GM23338 (cell line): ENCODE measurements at regions not wholly inside any gene's neighbourhood (a gene's known extent, or its start where the extent isn't known, plus 50 kb on each side); places are given as distances from the start of the nearest gene placed in this dataset.

Source experiments
- ATAC-seq: fragments of 200-7000 bp; cut with Tn5 transposase; 3 replicates; pipeline ENCODE4 v1.9.1; 2020
- DNase-seq: peaks from one replicate; pipeline ENCODE4 v3.0.0-alpha.2; 2015; ENCODE audit warnings: low spot score
- H2AFZ ChIP-seq: fragments of 200-600 bp; sonication (generic); 2 replicates; pipeline ENCODE4 v1.8.0; 2016; ENCODE audit warnings: antibody characterized with exemption, mild to moderate bottlenecking, moderate library complexity
- H3F3A ChIP-seq: fragments of 200-600 bp; sonication (generic); replicated peaks from 2 replicates; pipeline ENCODE4 v1.8.0; 2017; ENCODE audit warnings: antibody characterized with exemption, mixed run types, low read depth
- H3K27ac ChIP-seq: fragments of 200-600 bp; sonication (generic); 2 replicates; pipeline ENCODE4 v1.6.1; 2016; ENCODE audit warnings: low read depth
- H3K27me3 ChIP-seq: fragments of 200-600 bp; sonication (generic); 2 replicates; pipeline ENCODE4 v1.8.0; 2016; ENCODE audit warnings: mild to moderate bottlenecking, mixed run types, moderate library complexity; ENCODE audit not compliant: insufficient read depth
- H3K36me3 ChIP-seq: fragments of 200-600 bp; sonication (generic); 2 replicates; pipeline ENCODE4 v1.8.0; 2016; ENCODE audit warnings: mild to moderate bottlenecking; ENCODE audit not compliant: insufficient read depth
- H3K4me1 ChIP-seq: fragments of 200-600 bp; sonication (generic); 2 replicates; pipeline ENCODE4 v1.8.0; 2016; ENCODE audit warnings: mild to moderate bottlenecking, moderate library complexity; ENCODE audit not compliant: insufficient read depth
- H3K4me2 ChIP-seq: fragments of 200-600 bp; sonication (generic); 2 replicates; pipeline ENCODE4 v1.7.1; 2017; ENCODE audit warnings: mixed run types
- H3K4me3 ChIP-seq: fragments of 200-600 bp; sonication (generic); 2 replicates; pipeline ENCODE4 v1.6.1; 2016; ENCODE audit warnings: mixed run types
- H3K79me2 ChIP-seq: fragments of 200-600 bp; sonication (generic); replicated peaks from 2 replicates; pipeline ENCODE4 v1.8.0; 2017; ENCODE audit warnings: mild to moderate bottlenecking; ENCODE audit not compliant: insufficient read depth
- H3K9me2 ChIP-seq: fragments of 200-600 bp; sonication (generic); 2 replicates; pipeline ENCODE4 v1.8.0; 2017; ENCODE audit not compliant: insufficient read depth
- H4K20me1 ChIP-seq: fragments of 200-600 bp; sonication (generic); replicated peaks from 2 replicates; pipeline ENCODE4 v1.8.0; 2017; ENCODE audit warnings: mild to moderate bottlenecking; ENCODE audit not compliant: insufficient read depth
- H3K27ac Mint-ChIP-seq: 2 replicates; pipeline ENCODE4 v1.8.0; 2020; ENCODE audit warnings: inconsistent platforms, mild to moderate bottlenecking, moderate library complexity, mixed read lengths
- H3K27me3 Mint-ChIP-seq: 3 replicates; pipeline ENCODE4 v1.8.0; 2022; ENCODE audit warnings: low read depth, mild to moderate bottlenecking, moderate library complexity, mixed read lengths, inconsistent platforms; ENCODE audit not compliant: insufficient read depth, poor library complexity
- H3K36me3 Mint-ChIP-seq: 3 replicates; pipeline ENCODE4 v1.8.0; 2021; ENCODE audit warnings: low read depth, mild to moderate bottlenecking, inconsistent platforms, moderate library complexity, mixed read lengths
- H3K4me1 Mint-ChIP-seq: 3 replicates; pipeline ENCODE4 v1.8.0; 2020; ENCODE audit warnings: mild to moderate bottlenecking, inconsistent platforms, mixed read lengths
- H3K4me3 Mint-ChIP-seq: 3 replicates; pipeline ENCODE4 v1.8.0; 2021; ENCODE audit warnings: moderate library complexity, mild to moderate bottlenecking, inconsistent platforms, mixed read lengths
- H3K9me3 Mint-ChIP-seq: 3 replicates; pipeline ENCODE4 v1.8.0; 2020; ENCODE audit warnings: moderate library complexity, mild to moderate bottlenecking, inconsistent platforms, mixed read lengths
- CTCF ChIP-seq, 2 experiments: fragments of 200-600 bp in 1 of 2; sonication (generic) in 1 of 2; conservative IDR thresholded peaks; 2 replicates each; pipeline versions ENCODE4 v1.5.1 to v1.6.1; 2016 to 2017; ENCODE audit warnings: antibody characterized with exemption in 2 of 2, low read depth in 2 of 2, mild to moderate bottlenecking in 2 of 2, moderate library complexity in 1 of 2
- ETS1 ChIP-seq: IDR thresholded peaks from 2 replicates; pipeline ENCODE4 v1.6.1; 2016; ENCODE audit warnings: antibody characterized with exemption
- EZH2 ChIP-seq: fragments of 200-600 bp; sonication (generic); IDR thresholded peaks from one replicate; pipeline ENCODE4 v1.8.0; 2017; ENCODE audit warnings: antibody characterized with exemption, mild to moderate bottlenecking, low read depth; ENCODE audit not compliant: unreplicated experiment
- EZH2phosphoT487 ChIP-seq: fragments of 200-600 bp; sonication (generic); IDR thresholded peaks from one replicate; pipeline ENCODE4 v1.8.1; 2018; ENCODE audit warnings: antibody characterized with exemption; ENCODE audit not compliant: unreplicated experiment
- NANOG ChIP-seq: IDR thresholded peaks from 2 replicates; pipeline ENCODE4 v1.6.1; 2016; ENCODE audit warnings: antibody characterized with exemption, borderline replicate concordance
- REST ChIP-seq: IDR thresholded peaks from one replicate; pipeline ENCODE4 v1.6.1; 2018; ENCODE audit warnings: antibody characterized with exemption; ENCODE audit not compliant: unreplicated experiment
- STAT1 ChIP-seq: IDR thresholded peaks from one replicate; pipeline ENCODE4 v1.6.1; 2016; ENCODE audit warnings: antibody characterized with exemption; ENCODE audit not compliant: unreplicated experiment
- ZNF331 ChIP-seq: fragments of 250-450 bp; sonication (Bioruptor Pico); IDR thresholded peaks from 2 replicates; pipeline ENCODE4 v1.5.0; 2020; ENCODE audit warnings: low read depth, mild to moderate bottlenecking, moderate library complexity
- ZNF462 ChIP-seq: fragments of 250-450 bp; sonication (Bioruptor Pico); IDR thresholded peaks from 2 replicates; pipeline ENCODE4 v1.5.0; 2020; ENCODE audit warnings: mild to moderate bottlenecking, moderate library complexity

GRCh38 chr7:53794816-53795215 is 747.4 kb upstream of the VSTM2A start:
- H3K9me2 ChIP-seq: 0 out of 2 replicates have a peak, but pooled peaks cover 8% of the 10 kb centered on the region
- no peaks in the 10 kb centered on the region for H4K20me1 ChIP-seq
- Mint-ChIP-seq H3K27me3 (no peaks in the 10 kb centered on the region), H3K4me1 (no peaks in the 10 kb centered on the region), H3K4me3 (no peak overlapping the region), H3K36me3 (0 out of 3 replicates have a peak, but pooled peaks cover 3% of the 10 kb centered on the region), H3K27ac (no peak overlapping the region), H3K9me3 (peaks cover 12% of the 10 kb centered on the region; the same call in 2 of the 3 replicates)
- H3K27ac ChIP-seq: no peak overlapping the region
- no peaks in the 10 kb centered on the region for H3F3A ChIP-seq
- no peaks in the 10 kb centered on the region for H3K27me3 ChIP-seq
- TF ChIP-seq CTCF (conservative IDR thresholded peaks at IDR 0.05; ENCODE audit: low read depth in 2 of 2): no peak
- no peak for TF ChIP-seq NANOG
- TF ChIP-seq STAT1: no peak
- no peak for TF ChIP-seq ZNF462 (CRISPR knock-in tag)
- TF ChIP-seq ZNF331 (CRISPR knock-in tag): no peak
- TF ChIP-seq REST: no peak
- TF ChIP-seq ETS1: no peak
- TF ChIP-seq EZH2: no peak
- TF ChIP-seq EZH2phosphoT487: no peak
- no peak overlapping the region for H3K4me2 ChIP-seq
- H3K79me2 ChIP-seq: no peaks in the 10 kb centered on the region
- H2AFZ ChIP-seq: no peak overlapping the region
- no peak overlapping the region for H3K4me3 ChIP-seq
- H3K4me1 ChIP-seq: no peaks in the 10 kb centered on the region
- DNase-seq (no peak), ATAC-seq (no peak)
- no peaks in the 10 kb centered on the region for H3K36me3 ChIP-seq
